DMS53 (cell line): ENCODE measurements at regions not wholly inside any gene's neighbourhood (a gene's known extent, or its start where the extent isn't known, plus 50 kb on each side); places are given as distances from the start of the nearest gene placed in this dataset.
A peak's percentile ranks its signal among the peaks of the same experiment; 100 is the strongest.

Source experiments
- DNase-seq: peaks from one replicate; lab custom pipeline; 2025; lab: John Stamatoyannopoulos, UW

DNA sequence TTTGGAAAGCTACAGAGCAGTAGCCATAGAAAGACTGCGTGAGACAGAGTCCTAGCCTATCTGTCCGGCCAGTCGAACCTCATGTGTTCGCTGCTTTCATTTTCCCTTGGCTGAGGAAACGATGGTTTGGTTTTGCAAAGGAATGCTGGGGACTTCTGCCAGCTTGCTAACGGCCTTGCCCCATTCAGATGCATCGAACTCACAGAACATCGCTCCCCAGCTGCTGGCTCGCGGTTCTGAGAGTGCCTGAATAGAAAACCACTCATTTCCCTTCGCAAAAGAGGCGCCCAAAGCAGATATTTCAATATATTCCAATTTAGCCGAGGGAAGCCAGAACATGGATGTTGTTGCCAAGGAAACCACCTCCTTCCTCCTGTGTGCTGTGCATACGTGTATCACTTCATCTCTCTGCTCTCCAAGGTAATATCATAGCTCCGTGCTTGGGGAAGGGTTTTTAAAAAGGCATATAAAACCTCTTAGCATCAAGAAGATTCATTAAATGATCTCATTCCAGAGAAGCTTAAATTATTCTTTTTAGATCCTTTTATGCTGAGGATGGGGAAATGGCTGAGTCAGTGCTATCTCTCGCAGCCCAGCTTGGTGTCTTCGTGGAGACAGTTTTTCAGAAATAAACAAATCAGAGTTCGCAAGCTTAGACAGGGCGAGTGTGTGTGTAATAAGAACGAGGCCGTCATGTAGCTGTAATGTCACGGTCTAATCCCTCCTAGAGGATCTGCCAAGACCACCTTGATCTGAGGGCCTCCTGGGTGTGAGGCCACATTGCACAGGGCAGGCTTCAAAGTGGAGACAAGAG is 215.2 kb downstream of the RPS24 start:
- no peak for DNase-seq

DNA sequence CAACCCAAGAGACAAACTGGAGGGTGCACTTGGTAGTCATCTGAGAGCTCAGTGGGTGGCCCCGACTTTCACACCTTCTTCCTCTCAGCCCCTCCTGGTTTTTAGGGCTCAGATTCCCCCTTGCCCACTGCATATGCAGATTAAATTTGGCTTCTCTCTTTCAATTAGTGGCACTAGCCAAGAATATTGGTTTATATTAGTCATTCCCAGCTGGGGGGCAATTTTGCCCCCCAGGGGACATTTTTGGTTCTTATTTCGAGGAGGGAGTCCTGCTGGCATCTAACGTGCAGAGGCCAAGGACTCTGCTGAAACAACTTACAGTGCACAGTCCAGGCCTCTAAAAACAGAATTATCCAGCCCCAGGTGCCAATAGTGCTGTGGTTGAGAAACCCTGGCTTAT is 216.0 kb downstream of the RPS24 start:
- DNase-seq, result no peak

DNA sequence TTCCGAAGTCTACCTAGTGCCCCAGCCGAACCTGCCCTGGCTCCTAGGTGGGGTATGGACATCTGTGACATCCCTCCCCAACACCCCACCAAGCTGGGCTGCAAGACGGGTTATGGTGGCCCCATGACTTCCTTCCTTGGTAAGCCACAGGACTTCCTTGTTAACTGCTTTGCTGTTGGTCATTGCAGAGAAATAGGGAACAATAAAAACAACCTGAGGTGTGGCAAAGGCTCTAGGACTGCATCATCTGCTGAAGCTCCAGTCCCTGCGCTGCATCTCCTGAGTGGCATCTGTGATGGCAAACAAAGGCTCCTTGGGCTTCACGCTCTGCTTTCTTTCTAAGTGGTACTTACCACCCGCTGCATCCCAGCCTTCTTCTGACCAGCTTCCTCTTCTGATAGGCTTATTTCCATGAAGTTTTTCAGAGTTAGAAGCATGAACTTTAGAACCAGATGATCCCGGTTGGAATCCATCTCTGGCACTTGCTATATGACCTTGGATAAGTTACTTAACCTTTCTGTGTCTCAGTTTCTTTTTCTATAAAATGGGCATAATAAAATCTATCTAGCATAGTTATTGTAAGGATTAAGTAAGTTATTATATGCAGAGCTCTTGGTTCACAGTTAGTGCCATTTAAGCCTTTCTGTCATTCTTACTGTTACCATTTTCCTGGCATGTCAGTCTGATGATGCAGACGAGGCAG is 216.8 kb downstream of the RPS24 start:
- DNase-seq, result peak; percentile 76

DNA sequence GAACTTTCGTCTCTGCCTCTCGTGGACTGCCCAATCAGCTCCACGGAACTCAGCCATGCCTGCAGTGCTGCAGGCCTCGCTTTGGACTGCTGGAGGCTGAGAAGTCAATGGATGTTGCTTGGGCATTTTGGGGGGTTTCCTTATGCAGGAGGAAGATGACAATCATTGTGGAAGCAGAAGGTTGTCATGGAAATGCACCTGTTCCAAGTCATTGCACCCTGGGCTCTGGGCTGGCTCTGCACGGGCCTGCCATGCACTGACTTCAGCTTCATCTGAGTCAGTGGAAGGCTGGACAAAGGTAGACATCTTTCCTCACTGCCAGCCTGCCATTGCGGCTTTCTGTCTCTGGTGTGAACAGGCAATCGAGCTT is 217.3 kb downstream of the RPS24 start:
- no peak for DNase-seq

DNA sequence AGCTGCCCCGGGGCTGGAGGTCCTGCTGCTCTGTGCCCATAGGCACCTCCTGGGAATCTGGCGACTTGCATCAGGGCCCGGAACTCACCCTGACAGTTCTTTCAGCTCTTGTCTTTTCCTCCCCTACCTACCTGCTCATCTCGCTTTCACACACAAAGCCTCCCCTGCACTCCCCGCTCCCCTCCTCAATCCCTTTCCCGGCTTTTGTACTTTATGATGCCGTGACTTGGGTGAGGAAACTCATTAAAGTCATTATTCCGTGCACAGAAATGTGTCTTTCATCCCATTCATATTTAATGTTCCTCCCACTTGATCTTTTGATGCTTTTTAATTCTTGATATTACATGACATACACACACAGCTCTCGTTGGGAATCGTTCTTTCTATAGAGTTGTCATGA is 218.6 kb downstream of the RPS24 start:
- no peak for DNase-seq

DNA sequence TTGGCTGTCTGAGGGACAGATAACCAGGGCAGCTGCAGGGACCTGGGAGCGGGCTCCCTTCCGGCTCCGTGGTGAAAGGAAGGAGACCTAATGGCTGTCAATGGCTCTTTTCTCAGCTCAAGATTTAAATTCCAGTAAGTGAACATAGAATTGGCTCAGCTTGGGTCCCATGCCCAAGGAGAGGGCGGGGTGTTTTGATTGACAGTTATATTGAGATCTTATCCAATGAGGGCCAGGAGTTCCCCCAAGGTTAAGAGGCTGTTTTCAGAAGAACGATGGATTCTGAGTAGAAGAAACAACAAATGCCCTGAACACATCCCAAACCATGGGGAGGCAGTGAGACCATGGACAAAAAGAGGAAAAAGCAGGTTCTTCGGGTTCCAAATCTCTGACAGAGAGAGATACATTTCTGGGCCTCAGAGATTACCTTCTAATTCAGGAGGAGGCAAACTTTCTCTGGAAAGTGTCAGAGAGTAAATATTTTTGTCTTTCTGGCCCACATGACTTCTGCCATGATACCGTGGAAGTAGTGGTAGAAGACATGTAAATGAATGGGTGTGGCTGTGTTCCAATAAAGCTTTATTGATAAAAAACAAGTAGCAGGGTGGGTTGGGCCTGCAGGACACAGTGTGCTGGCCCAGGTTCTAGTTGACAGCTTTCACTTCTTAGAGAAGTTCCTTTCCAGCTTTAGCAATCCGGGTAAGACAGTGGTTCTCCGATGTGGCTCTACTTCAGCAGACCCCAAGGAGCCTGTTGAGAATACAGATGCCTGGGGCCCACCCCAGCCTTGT is 219.6 kb downstream of the RPS24 start:
- no peak for DNase-seq

DNA sequence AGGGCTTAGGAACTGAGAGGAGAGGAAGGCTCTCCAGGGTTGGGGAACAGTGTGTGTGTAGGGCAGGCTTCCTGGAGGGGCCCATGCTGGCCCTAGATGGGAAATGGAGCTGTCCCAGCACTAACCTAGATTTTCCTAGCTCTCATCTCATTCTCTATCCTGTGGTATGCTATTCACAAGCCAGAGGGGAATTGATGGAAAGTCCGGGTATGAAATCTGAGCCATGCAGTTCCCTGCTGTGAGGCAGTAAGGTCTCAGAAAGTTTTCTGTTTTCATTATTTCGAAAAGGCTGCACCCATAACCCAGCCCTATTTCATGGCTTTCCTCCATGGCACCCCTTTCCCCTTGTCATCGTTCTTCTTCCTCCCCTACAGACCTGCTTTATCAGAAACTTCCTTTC is 220.3 kb downstream of the RPS24 start:
- no peak for DNase-seq

DNA sequence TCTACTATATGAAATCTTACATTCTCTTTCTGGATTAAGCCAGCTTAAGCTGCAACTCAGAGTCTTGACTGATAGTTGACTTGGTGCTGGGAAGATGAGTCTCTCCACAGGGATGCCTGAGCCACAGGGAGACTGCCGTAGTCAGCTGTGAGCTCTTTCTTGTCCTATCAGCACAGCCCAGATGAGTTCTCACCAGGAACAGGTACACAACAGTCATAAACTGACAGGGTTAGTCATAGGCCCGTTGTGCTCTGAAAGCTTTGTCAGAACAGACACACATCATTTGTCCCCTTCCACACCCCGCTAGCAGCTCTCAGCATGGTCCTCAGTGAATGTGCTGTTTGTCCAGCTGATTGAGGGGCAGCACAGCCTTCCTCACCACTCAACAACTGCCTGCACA is 221.6 kb downstream of the RPS24 start:
- DNase-seq, result peak; percentile 17

DNA sequence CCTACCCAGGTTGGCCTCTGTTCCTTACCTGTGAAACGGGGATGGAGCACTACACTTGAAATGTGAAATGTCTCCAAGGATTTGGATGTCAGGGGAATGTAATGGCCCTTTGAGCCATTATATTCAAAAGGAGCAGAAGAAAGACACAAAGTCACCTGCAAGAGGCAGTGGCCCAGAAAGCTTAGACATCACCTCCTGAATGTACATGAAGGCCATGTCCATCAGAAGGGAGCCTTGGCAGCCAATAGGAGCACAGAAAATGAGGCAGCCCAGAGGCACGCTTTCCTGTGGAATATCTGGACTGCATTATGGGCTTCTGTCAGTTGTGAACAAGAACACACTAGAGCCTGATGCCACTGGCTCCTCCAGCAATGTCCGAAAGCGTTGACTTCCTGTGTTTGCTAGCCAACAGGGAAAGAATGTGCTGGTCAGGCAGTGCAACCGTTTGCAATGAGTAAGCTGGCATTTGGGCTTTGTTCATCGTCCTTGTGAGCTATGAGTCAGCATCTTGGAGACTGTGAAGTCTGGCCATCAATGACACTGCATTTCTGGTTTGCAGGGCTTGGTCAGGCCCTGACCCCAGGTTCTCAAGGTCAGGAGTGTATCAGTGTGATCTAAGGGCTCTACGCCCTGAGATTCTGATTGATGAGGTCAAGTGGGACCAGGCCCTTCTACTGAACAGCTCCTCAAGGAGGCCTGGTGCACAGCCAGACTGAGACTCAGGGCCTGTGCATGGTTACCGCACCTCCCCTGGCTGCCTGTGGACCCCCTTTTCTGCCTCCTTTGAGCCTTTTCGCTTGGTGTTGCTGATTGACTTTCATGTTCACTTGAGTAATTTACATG is 222.4 kb downstream of the RPS24 start:
- DNase-seq, result peak; percentile 74

DNA sequence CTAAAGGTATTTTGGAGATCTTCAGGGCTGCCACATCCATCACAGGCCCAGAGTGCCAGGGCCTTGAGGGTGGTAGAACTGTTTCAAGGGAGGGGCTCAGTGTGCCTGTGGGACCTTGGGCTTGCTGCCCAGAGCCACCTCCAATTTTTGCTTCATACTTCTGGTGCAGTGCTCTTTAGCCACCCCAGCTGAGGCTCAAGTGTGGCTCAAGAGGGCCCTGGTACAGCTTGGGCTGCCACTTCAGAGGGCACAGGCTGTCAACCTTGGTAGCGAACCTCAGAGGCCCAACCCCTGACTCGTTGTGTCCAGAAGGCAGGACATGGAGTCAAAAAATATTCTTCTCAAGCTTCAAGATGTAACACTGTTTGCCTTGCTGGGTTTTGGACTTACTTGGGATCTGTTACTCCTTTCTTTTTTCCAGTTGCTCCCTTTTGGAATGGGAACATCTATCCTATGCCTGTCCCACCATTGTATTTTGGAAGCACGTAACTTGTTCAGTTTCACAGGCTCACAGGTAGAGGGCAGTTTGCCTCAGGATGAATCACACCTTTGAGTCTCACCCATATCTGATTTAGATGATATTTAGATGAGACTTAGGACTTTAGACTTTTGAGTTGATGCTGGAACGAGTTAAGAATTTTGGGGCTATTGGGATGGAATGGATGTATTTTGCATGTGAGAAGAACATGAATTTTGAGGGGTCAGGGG is 224.8 kb downstream of the RPS24 start:
- DNase-seq, result peak; percentile 49

DNA sequence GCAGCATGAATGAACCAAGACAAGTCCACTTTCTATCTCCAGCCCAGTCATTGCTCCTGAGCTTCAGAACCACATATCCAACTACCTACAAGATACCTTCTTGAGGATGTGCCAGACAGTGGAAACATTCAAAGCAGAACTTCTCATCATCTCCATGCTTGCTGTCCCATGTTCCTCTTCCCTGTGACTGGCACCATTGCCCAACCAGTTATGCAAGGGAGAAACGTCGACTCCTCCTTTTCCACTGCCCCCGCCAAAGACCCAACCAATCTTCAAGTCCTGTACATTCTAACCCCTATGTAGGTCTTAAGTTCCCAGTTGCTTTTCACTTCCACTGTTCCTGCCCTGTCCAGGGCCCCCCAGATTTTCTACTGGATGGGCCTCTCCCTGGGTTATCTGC is 225.7 kb downstream of the RPS24 start:
- DNase-seq, result no peak

DNA sequence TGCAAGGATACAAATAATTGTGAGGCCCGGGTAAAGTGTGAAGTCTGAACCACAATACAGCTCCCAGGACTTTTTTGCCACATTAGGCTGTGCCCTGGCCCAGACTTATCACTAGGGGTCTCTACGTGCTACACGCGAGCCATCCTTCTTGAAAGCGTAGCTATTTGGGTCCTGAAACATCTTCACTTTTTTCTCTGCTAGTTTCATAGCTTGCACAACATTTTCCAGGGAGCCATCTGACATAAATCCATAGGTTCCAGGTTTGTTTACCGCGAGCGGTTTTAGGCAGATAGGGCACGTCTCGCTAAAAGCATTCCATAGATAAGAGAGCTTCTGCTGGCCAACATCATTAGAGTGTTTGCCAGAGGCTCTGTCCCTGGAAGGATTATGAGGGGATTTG is 226.5 kb downstream of the RPS24 start:
- no peak for DNase-seq

DNA sequence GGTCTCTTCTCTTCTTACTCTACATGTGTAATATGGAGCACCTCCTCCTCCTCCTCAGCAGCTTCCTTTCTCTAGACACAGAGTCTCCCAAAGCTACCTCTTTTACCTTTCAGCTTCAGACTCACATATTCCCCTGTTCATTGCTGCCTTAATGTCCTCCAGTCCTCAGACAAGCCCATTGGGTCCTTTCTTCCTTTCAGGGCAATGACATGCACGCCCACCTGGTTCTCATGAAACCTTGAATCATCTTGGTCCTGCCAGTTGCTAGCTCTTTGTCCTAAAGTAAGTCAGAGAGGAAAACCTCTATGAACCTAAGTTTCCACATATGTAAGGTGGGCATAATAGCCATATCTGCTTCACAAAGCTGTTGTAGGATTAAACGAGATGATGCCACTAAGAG is 227.0 kb downstream of the RPS24 start:
- DNase-seq, result no peak

DNA sequence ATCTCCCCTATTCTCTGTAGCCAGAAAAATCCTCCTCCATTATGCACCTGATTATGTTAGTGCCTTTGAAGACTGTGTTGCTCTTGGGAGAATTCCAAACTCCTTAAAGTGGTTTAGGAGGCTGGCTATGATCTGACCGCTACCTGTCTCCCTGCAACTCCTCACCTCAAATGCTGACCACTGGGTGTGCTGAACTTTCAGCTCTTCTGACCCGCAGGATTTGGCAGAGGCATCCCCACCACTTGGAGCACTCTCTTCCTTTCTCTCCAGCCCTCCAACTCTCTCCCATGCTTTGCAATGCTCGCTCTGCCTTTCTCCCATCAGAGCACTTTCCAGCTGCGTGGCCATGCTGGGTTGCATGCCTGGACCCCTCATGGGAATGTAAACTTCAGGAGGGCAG is 227.6 kb downstream of the RPS24 start:
- no peak for DNase-seq

DNA sequence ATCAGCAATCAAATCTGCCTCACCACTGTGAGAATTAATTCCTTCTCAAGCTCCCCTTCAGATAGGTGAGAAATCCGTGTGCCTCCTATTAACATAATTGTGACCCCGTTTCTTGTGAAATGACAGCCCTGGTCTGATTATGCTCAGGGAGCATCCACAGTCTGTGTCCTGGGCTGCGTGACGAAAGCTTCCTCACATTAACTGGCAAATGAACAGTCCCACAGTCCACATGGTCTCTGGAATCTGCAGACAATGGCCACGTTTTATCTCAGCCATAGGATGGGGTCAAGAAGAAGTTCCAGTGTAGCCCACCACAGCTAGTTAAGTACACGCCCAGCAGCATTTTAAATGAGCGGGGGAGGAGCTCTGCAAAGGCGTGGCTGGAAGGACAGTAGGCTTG is 229.2 kb downstream of the RPS24 start:
- no peak for DNase-seq

DNA sequence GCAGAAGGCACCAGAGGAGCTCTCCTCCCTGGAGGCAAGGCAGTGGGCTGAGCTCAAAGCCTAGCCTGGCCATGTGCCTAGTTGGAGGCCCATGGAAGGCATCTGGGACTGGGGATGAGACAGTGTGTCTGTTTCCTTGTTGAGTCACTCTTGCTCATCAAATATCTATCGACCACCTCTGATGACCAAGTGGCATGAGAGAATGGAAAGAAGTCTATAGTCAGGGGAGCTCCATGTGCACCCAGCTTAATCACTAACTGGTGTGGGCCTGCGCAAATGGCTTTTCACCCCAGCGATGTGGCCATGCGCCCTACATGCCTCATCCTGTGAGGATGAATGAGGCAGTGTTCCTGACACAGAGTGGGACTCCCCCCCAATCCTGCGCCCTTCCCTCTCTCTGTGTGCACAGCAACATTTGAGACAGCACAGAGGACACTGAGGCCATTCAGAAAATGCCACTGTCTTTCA is 229.9 kb downstream of the RPS24 start:
- DNase-seq, result no peak

DNA sequence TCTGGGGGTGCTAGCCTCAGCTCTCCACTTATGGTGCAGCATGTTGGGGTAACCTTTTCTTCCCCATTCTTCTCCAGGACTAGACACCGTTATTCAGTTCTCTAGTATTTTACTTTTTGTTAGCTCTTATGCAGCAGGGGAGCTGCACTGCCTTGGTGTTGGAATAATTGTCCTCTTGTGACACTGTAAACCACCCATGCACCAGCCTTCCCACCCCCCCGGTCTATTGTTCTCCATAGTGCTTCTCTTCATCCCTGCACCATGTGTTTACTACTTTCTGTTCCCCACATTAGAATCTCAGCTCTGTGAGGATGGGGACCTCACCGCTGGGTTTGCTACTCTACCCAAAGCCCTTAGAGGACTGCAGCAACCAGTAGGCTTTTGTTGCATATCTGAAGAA is 230.7 kb downstream of the RPS24 start:
- DNase-seq, result no peak

DNA sequence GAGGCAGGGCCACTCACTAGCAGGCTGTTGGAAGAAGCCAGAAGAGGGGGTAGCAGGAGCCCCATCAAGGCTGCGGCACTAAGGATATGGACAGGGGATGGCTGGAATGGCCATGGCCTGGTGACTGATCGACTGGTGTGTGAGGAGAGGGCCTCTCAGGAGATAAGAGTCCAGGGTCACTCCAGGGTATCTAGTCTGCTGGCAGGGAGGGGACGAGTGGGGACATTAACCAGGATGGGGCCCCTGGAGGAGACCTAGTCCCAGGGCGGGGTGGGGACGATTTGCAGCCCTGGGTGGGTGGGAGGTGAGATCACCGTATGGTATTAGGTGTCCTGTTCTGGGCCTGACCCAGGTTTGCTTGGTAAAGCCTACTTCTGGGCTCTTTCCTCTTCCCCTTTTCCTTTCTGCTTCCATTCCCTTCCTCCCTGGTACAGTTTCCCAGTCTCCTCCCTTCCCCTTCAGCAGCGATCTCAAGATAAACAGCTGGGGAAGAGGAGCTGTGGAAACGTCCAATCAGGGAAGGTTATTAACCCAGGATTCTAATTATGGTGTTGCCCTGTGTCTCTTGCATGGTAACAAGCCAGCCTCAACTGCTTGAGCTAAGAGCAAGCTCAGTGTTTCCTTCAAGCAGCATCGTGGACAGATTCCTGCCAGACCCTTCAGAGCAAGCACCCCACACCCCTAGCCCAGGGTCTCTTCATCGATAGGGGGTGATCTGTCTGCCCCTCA is 233.2 kb downstream of the RPS24 start:
- no peak for DNase-seq

DNA sequence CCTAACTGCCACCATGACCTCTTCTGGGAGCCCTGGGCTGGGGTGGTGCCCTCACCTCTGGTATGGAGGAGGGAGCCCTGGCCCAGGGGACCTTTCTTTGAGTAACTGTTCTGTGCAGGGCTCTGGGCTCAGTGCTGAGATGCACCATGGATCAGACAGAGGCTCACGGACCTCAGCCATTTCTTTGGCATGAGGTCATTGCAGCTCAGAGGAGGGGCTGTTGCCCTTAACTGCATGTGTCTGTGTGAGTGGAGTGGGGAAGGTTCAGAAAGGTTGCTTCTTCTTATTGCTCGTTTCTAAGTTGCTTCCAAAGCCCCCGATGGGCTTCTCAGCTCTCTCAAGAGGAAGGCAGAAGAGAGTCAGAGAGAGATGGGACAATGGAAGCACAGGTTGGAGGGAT is 233.9 kb downstream of the RPS24 start:
- DNase-seq, result no peak

DNA sequence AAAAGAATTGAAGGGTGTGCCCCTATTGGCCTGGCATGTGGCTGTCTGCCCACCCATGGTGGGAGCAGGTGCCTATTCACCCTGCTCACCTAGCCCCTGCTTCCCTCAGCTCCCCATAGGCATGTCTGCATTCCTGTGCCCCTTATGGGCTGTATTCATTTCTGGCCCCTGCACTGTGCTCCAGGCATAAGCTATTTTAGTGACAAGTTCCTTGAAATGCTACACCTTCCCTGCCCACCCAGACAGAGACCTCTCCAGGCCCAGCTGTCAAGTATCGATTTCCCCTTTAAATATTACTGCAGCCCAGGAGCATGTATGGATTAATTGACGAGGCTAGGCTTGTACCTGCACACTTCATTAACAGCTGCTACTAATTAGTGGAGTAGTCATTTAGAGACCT is 235.4 kb downstream of the RPS24 start:
- no peak for DNase-seq

DNA sequence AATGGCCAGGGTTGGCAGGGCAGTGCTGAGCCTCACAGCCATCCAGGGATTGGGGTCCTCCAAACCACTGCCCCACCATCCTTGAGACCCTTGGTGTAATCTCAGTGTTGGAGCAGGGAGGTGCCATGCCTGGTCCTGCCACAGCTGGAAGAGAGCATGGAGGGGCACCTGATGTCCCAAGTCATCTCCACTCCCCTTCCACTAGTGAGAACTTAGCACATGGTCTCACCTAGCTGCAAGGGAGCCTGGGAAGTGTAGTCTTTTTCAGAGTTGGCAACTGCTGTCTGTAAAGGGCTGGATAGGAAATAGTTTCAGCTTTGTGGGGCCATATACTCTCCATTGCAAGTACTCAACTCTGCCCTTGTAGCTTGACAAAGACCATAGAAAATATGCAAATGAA is 238.7 kb downstream of the RPS24 start:
- DNase-seq, result peak; percentile 10
